Right lobe of liver (tissue), 4 donors: ENCODE measurements at regions not wholly inside any gene's neighbourhood (a gene's known extent, or its start where the extent isn't known, plus 50 kb on each side); places are given as distances from the start of the nearest gene placed in this dataset.
A peak's percentile ranks its signal among the peaks of the same experiment; 100 is the strongest.

Source experiments
- POLR2A ChIP-seq: fragments of 450-650 bp; IDR thresholded peaks from one replicate; pipeline ENCODE4 v1.6.1; 2017; ENCODE audit warnings: antibody characterized with exemption, mild to moderate bottlenecking
- TF ChIP-seq, protein P1 (sequence below), 4 donors: fragments of 200-600 bp in 3 of 4; fragments of 450-650 bp in 1 of 4; IDR thresholded peaks; one replicate each; pipeline versions ENCODE4 v1.5.1 to v1.8.0; 2016 to 2022; ENCODE audit warnings: antibody characterized with exemption in 4 of 4, mild to moderate bottlenecking in 2 of 4
- donor health status: DM: no; HTN: no; CAD: no.
- donor health status: DM: no; HTN: no; CAD: no.
- donor health status: DM: no; HTN: yes; CAD: no.

DNA sequence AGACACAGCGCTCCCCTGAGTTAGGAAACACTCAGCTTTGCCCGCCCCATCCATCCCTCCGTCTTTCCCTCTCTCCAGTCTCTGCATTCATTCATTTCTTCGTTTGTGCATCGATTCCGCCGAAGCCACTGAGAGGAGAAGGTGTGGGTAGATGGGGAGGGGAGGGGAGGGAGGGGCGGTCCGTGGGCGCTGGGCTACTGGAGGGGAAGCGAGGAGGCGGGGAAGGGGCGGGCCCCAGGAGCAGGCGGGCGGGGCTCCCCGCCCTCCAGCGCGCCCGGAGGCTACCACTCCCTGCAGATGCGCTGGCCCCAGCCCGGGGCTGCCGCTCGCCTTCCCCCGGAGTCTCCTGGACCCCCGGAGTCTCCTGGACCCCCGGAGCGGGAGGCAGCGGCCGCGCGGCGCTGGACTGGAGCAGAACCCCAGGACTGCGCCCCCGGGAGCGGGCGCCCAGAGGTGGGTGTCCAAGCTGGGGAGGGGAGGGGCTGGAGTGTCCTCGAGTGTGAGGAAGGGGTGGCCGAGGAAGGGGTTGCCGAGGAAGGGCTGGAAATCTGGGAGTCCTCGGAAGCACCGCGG, 159.5 kb downstream of the C9orf152 start:
- peak; percentile 77 for TF ChIP-seq POLR2A
- TF ChIP-seq, protein P1, sequence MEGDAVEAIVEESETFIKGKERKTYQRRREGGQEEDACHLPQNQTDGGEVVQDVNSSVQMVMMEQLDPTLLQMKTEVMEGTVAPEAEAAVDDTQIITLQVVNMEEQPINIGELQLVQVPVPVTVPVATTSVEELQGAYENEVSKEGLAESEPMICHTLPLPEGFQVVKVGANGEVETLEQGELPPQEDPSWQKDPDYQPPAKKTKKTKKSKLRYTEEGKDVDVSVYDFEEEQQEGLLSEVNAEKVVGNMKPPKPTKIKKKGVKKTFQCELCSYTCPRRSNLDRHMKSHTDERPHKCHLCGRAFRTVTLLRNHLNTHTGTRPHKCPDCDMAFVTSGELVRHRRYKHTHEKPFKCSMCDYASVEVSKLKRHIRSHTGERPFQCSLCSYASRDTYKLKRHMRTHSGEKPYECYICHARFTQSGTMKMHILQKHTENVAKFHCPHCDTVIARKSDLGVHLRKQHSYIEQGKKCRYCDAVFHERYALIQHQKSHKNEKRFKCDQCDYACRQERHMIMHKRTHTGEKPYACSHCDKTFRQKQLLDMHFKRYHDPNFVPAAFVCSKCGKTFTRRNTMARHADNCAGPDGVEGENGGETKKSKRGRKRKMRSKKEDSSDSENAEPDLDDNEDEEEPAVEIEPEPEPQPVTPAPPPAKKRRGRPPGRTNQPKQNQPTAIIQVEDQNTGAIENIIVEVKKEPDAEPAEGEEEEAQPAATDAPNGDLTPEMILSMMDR (IDR thresholded peaks at IDR 0.05): no peak
